Fibroblast of lung (primary cell): ENCODE measurements at regions not wholly inside any gene's neighbourhood (a gene's known extent, or its start where the extent isn't known, plus 50 kb on each side); places are given as distances from the start of the nearest gene placed in this dataset.

Experiments used
- DNase-seq, 2 donors: peaks; one replicate each; pipeline versions ENCODE4 v3.0.0 to v3.0.0-alpha.2; 2010; ENCODE audit warnings: low read depth in 2 of 2
- H2AFZ ChIP-seq: 2 replicates; pipeline ENCODE4 v1.5.1; 2012; ENCODE audit warnings: low read length, control low read depth, inconsistent platforms
- H3K27ac ChIP-seq: 2 replicates; pipeline ENCODE4 v1.5.1; 2011; ENCODE audit warnings: low read length, control low read depth; ENCODE audit not compliant: insufficient read depth
- H3K27me3 ChIP-seq: 2 replicates; pipeline ENCODE4 v1.5.1; 2011; ENCODE audit warnings: mild to moderate bottlenecking, low read length; ENCODE audit not compliant: control insufficient read depth, insufficient read depth
- H3K36me3 ChIP-seq: 2 replicates; pipeline ENCODE4 v1.5.1; 2011; ENCODE audit warnings: low read length; ENCODE audit not compliant: control insufficient read depth, insufficient read depth
- H3K4me1 ChIP-seq: 2 replicates; pipeline ENCODE4 v1.5.1; 2011; ENCODE audit warnings: low read length; ENCODE audit not compliant: control insufficient read depth, insufficient read depth; ENCODE audit errors: extremely low read depth
- H3K4me2 ChIP-seq: 2 replicates; pipeline ENCODE4 v1.5.1; 2011; ENCODE audit warnings: low read length, control low read depth; ENCODE audit not compliant: insufficient read depth; ENCODE audit errors: extremely low read depth
- H3K4me3 ChIP-seq, 4 experiments: fragments of 200-600 bp in 1 of 4; sonication (generic) in 1 of 4; replicated peaks in 1 of 4; 2 replicates each; pipeline ENCODE4 v1.5.1; 2011 to 2016; ENCODE audit warnings: low read length in 4 of 4, low read depth in 3 of 4, mild to moderate bottlenecking in 3 of 4, control low read depth in 2 of 4, inconsistent platforms in 1 of 4, mixed read lengths in 1 of 4; ENCODE audit not compliant: insufficient read depth in 1 of 4; ENCODE audit errors: control extremely low read depth in 1 of 4
- H3K79me2 ChIP-seq: 2 replicates; pipeline ENCODE4 v1.5.1; 2012; ENCODE audit warnings: mild to moderate bottlenecking, low read length, inconsistent platforms; ENCODE audit not compliant: control insufficient read depth, insufficient read depth
- H3K9ac ChIP-seq: 2 replicates; pipeline ENCODE4 v1.5.1; 2011; ENCODE audit warnings: mild to moderate bottlenecking, low read length, control low read depth; ENCODE audit not compliant: insufficient read depth
- H3K9me3 ChIP-seq: 2 replicates; pipeline ENCODE4 v1.5.1; 2012; ENCODE audit warnings: low read depth, low read length; ENCODE audit not compliant: control insufficient read depth, insufficient read depth
- H4K20me1 ChIP-seq: 2 replicates; pipeline ENCODE4 v1.5.1; 2011; ENCODE audit warnings: low read length; ENCODE audit not compliant: control insufficient read depth, insufficient read depth; ENCODE audit errors: extremely low read depth
- EZH2 ChIP-seq: IDR thresholded peaks from 2 replicates; pipeline ENCODE4 v1.5.1; 2012; ENCODE audit warnings: low read length, control low read depth, mild to moderate bottlenecking; ENCODE audit errors: missing control alignments
- TF ChIP-seq, protein P1 (sequence below), 2 donors: IDR thresholded peaks in 1 of 2; conservative IDR thresholded peaks in 1 of 2; 1 replicate in 1 of 2; 2 replicates in 1 of 2; pipeline ENCODE4 v1.5.1; 2011 to 2012; ENCODE audit warnings: low read length in 2 of 2, control low read depth in 1 of 2, inconsistent platforms in 1 of 2, low read depth in 1 of 2, mild to moderate bottlenecking in 1 of 2

DNA sequence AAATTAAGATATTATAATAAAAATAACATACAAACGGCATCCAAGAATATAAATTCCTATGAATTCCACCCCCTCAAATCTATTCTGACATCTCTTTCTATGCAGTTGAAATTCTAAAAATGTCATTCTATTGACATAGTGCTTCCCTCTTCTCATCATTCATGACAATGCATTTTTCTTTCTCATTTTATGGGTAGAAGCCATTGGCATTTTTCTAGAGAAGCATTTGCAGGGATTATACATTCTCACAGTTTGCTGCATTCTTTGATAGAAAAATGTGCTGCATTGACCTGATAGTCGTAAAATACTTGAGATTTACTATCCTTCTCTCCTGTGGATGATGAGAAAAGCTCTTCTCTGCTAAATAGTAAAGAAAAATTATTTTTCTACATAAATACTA lies 760.9 kb upstream of the ACO1 start:
- Histone ChIP-seq H3K79me2 (no peaks in the 10 kb centered on the region), H3K36me3 (no peaks in the 10 kb centered on the region), H3K27ac (no peak overlapping the region), H3K9ac (no peak overlapping the region), H3K9me3 (no peaks in the 10 kb centered on the region), H3K4me3 (no peak overlapping the region), H3K4me2 (no peak overlapping the region), H4K20me1 (no peaks in the 10 kb centered on the region), H3K4me1 (no peaks in the 10 kb centered on the region), H2AFZ (no peak overlapping the region), H3K27me3 (no peaks in the 10 kb centered on the region)
- DNase-seq = no peak
- TF ChIP-seq, protein P1, sequence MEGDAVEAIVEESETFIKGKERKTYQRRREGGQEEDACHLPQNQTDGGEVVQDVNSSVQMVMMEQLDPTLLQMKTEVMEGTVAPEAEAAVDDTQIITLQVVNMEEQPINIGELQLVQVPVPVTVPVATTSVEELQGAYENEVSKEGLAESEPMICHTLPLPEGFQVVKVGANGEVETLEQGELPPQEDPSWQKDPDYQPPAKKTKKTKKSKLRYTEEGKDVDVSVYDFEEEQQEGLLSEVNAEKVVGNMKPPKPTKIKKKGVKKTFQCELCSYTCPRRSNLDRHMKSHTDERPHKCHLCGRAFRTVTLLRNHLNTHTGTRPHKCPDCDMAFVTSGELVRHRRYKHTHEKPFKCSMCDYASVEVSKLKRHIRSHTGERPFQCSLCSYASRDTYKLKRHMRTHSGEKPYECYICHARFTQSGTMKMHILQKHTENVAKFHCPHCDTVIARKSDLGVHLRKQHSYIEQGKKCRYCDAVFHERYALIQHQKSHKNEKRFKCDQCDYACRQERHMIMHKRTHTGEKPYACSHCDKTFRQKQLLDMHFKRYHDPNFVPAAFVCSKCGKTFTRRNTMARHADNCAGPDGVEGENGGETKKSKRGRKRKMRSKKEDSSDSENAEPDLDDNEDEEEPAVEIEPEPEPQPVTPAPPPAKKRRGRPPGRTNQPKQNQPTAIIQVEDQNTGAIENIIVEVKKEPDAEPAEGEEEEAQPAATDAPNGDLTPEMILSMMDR (conservative IDR thresholded peaks at IDR 0.05 in 1 of 2, IDR thresholded peaks at IDR 0.05 in 1 of 2; ENCODE audit: low read depth in 1 of 2, low read length in 2 of 2) = no peak
- no peak for TF ChIP-seq EZH2

DNA sequence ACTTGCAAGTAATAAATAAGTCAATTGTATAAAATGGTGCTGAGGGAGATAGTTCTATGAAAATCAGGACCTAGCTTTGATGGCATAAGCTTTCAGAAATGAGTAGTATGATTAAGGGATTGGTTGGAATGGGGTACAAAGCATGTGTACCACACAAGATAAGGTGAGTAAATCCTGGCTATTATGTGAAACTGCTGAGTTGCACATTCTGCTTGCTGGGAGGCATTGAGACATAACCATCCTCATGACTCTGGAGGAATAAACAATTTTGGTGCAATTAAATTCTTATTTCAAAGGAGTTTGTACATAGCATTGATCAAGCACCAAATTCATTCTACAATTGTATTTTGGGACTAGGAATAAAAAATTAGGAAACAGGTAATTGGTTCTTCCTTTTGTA lies 755.2 kb upstream of the ACO1 start:
- TF ChIP-seq, protein P1 (conservative IDR thresholded peaks at IDR 0.05 in 1 of 2, IDR thresholded peaks at IDR 0.05 in 1 of 2; ENCODE audit: low read depth in 1 of 2, low read length in 2 of 2) = no peak
- no peak for TF ChIP-seq EZH2

DNA sequence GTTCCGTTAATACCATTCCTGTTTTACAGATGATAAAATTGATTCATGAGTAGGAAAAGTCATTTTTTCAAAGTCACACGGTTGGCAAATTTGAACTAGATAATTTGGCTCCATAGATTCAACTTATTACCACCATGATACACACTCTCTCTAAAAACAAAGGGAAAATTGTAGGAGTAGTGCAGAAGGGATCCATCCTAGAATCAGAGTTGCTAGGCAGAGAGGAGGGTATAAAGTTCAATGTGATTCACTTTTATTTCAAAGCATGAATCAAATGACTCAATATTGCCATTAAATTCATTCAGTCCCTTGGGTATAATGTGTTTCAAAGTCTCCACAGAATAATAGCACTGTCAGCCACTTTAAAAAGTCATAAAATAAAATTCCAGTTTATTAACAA lies 747.2 kb upstream of the ACO1 start:
- no peak overlapping the region for H3K4me2 ChIP-seq
- no peaks in the 10 kb centered on the region for H4K20me1 ChIP-seq
- no peak overlapping the region for H2AFZ ChIP-seq
- H3K79me2 ChIP-seq = no peaks in the 10 kb centered on the region
- H3K4me1 ChIP-seq = no peaks in the 10 kb centered on the region
- H3K9ac ChIP-seq = no peak overlapping the region
- no peak overlapping the region for H3K4me3 ChIP-seq
- no peak for TF ChIP-seq EZH2
- TF ChIP-seq, protein P1 (conservative IDR thresholded peaks at IDR 0.05 in 1 of 2, IDR thresholded peaks at IDR 0.05 in 1 of 2; ENCODE audit: low read depth in 1 of 2, low read length in 2 of 2) = no peak
- no peak overlapping the region for H3K27ac ChIP-seq
- no peak for DNase-seq
- H3K9me3 ChIP-seq = no peaks in the 10 kb centered on the region
- no peaks in the 10 kb centered on the region for H3K36me3 ChIP-seq
- H3K27me3 ChIP-seq = no peaks in the 10 kb centered on the region

More for the DNA sequence above, 755.2 kb upstream of the ACO1 start:
- Histone ChIP-seq H3K4me1 (no peaks in the 10 kb centered on the region), H3K79me2 (no peaks in the 10 kb centered on the region), H3K9ac (no peak overlapping the region), H3K4me2 (no peak overlapping the region), H3K4me3 (no peak overlapping the region), H3K36me3 (no peaks in the 10 kb centered on the region), H4K20me1 (no peaks in the 10 kb centered on the region), H3K9me3 (no peaks in the 10 kb centered on the region), H2AFZ (no peak overlapping the region), H3K27ac (no peak overlapping the region), H3K27me3 (no peaks in the 10 kb centered on the region)
- no peak for DNase-seq
